ENCODE measurements at regions not wholly inside any gene's neighbourhood (a gene's known extent, or its start where the extent isn't known, plus 50 kb on each side); places are given as distances from the start of the nearest gene placed in this dataset.

DNA sequence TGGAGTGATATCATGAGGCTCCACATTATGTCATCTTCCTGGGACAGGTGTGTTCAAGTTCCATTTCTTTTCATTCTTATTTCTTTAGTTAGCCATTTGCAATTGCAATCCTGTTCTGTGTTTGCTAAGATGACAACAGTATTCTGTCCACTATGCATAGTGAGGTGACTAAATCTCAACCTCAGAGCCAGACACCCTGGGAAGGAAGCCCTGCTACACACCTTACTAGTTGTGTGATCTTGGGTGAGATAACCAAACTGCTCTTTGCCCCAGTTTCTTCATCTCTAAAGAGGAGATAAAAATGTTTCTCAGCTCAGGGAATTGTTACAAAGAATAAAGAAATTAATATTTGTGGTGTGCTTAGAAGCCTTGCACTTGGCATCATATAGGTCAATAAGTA, 215.1 kb upstream of the RPS23 start:
- Histone ChIP-seq H3K4me1 (replicated peaks in 1 of 4; ENCODE audit: control insufficient read depth in 3 of 4, insufficient read depth in 4 of 4, low read length in 3 of 4) (no peaks in the 10 kb centered on the region), H2BK12ac (ENCODE audit: low read depth, low read length) (no peak overlapping the region), H3K56ac (replicated peaks; ENCODE audit: insufficient read length, low read depth, low read length) (no peak overlapping the region), H3K27me3 (replicated peaks in 1 of 4; ENCODE audit: control insufficient read depth in 3 of 4, extremely low read depth in 1 of 4, insufficient read depth in 3 of 4, low read length in 3 of 4) (no peaks in the 10 kb centered on the region), H2AK5ac (ENCODE audit: low read depth, low read length) (no peak overlapping the region), H4K20me1 (replicated peaks in 1 of 2; ENCODE audit: control insufficient read depth in 1 of 2, insufficient read depth in 2 of 2, low read length in 2 of 2) (no peaks in the 10 kb centered on the region), H3K9me3 (ENCODE audit: insufficient read depth in 2 of 2, low read depth in 1 of 2, low read length in 1 of 2) (0 out of 4 replicates have a peak, but pooled peaks cover 0 to under 1% of the 10 kb centered on the region in 2 experiments), H3K27ac (ENCODE audit: low read depth, low read length) (no peak overlapping the region), H2AFZ (ENCODE audit: low read length) (no peak overlapping the region), H3K14ac (ENCODE audit: insufficient read length) (no peak overlapping the region), H2BK5ac (ENCODE audit: low read depth, low read length) (no peak overlapping the region), H3K79me2 (ENCODE audit: control insufficient read depth in 1 of 2, insufficient read depth in 2 of 2, low read length in 2 of 2) (no peaks in the 10 kb centered on the region), H3K4me3 (ENCODE audit: extremely low read depth in 1 of 4, insufficient read depth in 2 of 4, low read depth in 3 of 4, low read length in 4 of 4) (no peak overlapping the region), H3K79me1 (ENCODE audit: low read depth, low read length) (no peaks in the 10 kb centered on the region), H3K36me3 (ENCODE audit: control insufficient read depth in 2 of 4, insufficient read depth in 4 of 4, low read length in 3 of 4) (no peaks in the 10 kb centered on the region), H4K8ac (ENCODE audit: extremely low read depth, insufficient read depth, low read length) (no peak overlapping the region), H2BK20ac (ENCODE audit: low read length) (no peak overlapping the region), H4K91ac (replicated peaks; ENCODE audit: insufficient read length, low read length) (no peak overlapping the region), H3K4me2 (ENCODE audit: insufficient read depth in 1 of 2, low read depth in 2 of 2, low read length in 2 of 2) (no peak overlapping the region), H4K5ac (ENCODE audit: insufficient read length, low read depth, low read length) (no peak overlapping the region), H2BK15ac (ENCODE audit: low read length) (no peak overlapping the region), H3K4ac (replicated peaks; ENCODE audit: insufficient read length, low read depth, low read length) (no peak overlapping the region), H3K23me2 (ENCODE audit: low read depth, low read length) (no peaks in the 10 kb centered on the region), H3K9ac (replicated peaks in 1 of 4; ENCODE audit: extremely low read depth in 1 of 4, low read depth in 3 of 4, low read length in 3 of 4) (no peak overlapping the region), H2BK120ac (replicated peaks; ENCODE audit: low read depth, low read length) (no peak overlapping the region), H3K23ac (ENCODE audit: insufficient read length) (no peak overlapping the region), H3K18ac (ENCODE audit: extremely low read depth, low read length) (no peak overlapping the region)
- no peak for FAIRE-seq
- ChIA-PET POLR2A (ENCODE audit: partially characterized antibody) (no interaction called here), CTCF (ENCODE audit: partially characterized antibody) (interaction anchor here (1.0 kb wide), 1 partner anchor 143 kb away, joined by 3 read pairs; no protein-coding TSS in a partner anchor)
- DNase-seq (ENCODE audit: low read depth in 1 of 2, low spot score in 2 of 2), result no peak
- TF ChIP-seq TAF7 (optimal IDR thresholded peaks at IDR 0.05; ENCODE audit: borderline replicate concordance, low read depth, low read length), result no peak
- TF ChIP-seq CHD1 (IDR thresholded peaks at IDR 0.05; ENCODE audit: low read depth, low read length), result no peak
- no peak for TF ChIP-seq EZH2 (IDR thresholded peaks at IDR 0.05; ENCODE audit: low read depth, low read length, severe bottlenecking)
- no peak for TF ChIP-seq E2F6 (IDR thresholded peaks at IDR 0.05)
- no peak for TF ChIP-seq SP1 (IDR thresholded peaks at IDR 0.05; ENCODE audit: low read depth, low read length)
- TF ChIP-seq NANOG (IDR thresholded peaks at IDR 0.05; ENCODE audit: insufficient read depth, low read depth, low read length, poor library complexity, severe bottlenecking), result no peak
- no peak for TF ChIP-seq HDAC6 (IDR thresholded peaks at IDR 0.05; ENCODE audit: low read depth, low read length)
- TF ChIP-seq RFX5 (IDR thresholded peaks at IDR 0.05; ENCODE audit: borderline replicate concordance, low read depth, low read length), result no peak
- no peak for TF ChIP-seq MAFK (IDR thresholded peaks at IDR 0.05; ENCODE audit: low read depth, low read length)
- no peak for TF ChIP-seq RBBP5 (IDR thresholded peaks at IDR 0.05; ENCODE audit: borderline replicate concordance, low read depth, low read length)

Measured in H1 (cell line).